ENCODE measurements at regions not wholly inside any gene's neighbourhood (a gene's known extent, or its start where the extent isn't known, plus 50 kb on each side); places are given as distances from the start of the nearest gene placed in this dataset.

- no peak for DNase-seq (ENCODE audit: low read depth)
- no peak overlapping the region for H3K4me3 ChIP-seq (ENCODE audit: low read length)
- no peak for TF ChIP-seq CTCF (conservative IDR thresholded peaks at IDR 0.05; ENCODE audit: low read depth, low read length)
Measured at GRCh38 chr6:113050010-113050858, 703.1 kb downstream of the RFPL4B start.

GRCh38 chr6:113050979-113051378, 703.8 kb downstream of the RFPL4B start:
- no peak for DNase-seq (ENCODE audit: low read depth)
- TF ChIP-seq CTCF (conservative IDR thresholded peaks at IDR 0.05; ENCODE audit: low read depth, low read length), result no peak
- H3K4me3 ChIP-seq (ENCODE audit: low read length), result no peak overlapping the region

GRCh38 chr6:113052506-113052905, 705.4 kb downstream of the RFPL4B start:
- H3K4me3 ChIP-seq (ENCODE audit: low read length), result no peak overlapping the region
- TF ChIP-seq CTCF (conservative IDR thresholded peaks at IDR 0.05; ENCODE audit: low read depth, low read length), result no peak
- no peak for DNase-seq (ENCODE audit: low read depth)

- no peak for TF ChIP-seq CTCF (conservative IDR thresholded peaks at IDR 0.05; ENCODE audit: low read depth, low read length)
- H3K4me3 ChIP-seq (ENCODE audit: low read length), result no peak overlapping the region
- no peak for DNase-seq (ENCODE audit: low read depth)
Measured at GRCh38 chr6:113055061-113055460, 707.9 kb downstream of the RFPL4B start.

GRCh38 chr6:113055998-113056397, 708.9 kb downstream of the RFPL4B start:
- H3K4me3 ChIP-seq (ENCODE audit: low read length), result no peak overlapping the region
- DNase-seq (ENCODE audit: low read depth), result no peak
- no peak for TF ChIP-seq CTCF (conservative IDR thresholded peaks at IDR 0.05; ENCODE audit: low read depth, low read length)

- no peak for TF ChIP-seq CTCF (conservative IDR thresholded peaks at IDR 0.05; ENCODE audit: low read depth, low read length)
- DNase-seq (ENCODE audit: low read depth), result no peak
- no peak overlapping the region for H3K4me3 ChIP-seq (ENCODE audit: low read length)
Measured at GRCh38 chr6:113057567-113058053, 710.5 kb downstream of the RFPL4B start.

- no peak for DNase-seq (ENCODE audit: low read depth)
- no peak for TF ChIP-seq CTCF (conservative IDR thresholded peaks at IDR 0.05; ENCODE audit: low read depth, low read length)
- no peak overlapping the region for H3K4me3 ChIP-seq (ENCODE audit: low read length)
Measured at GRCh38 chr6:113060664-113061063, 713.5 kb downstream of the RFPL4B start.

All from retinal pigment epithelial cell (primary cell).